HEK293 (cell line): ENCODE measurements at regions not wholly inside any gene's neighbourhood (a gene's known extent, or its start where the extent isn't known, plus 50 kb on each side); places are given as distances from the start of the nearest gene placed in this dataset.

Source experiments
- CTCF ChIA-PET: fragments of 350-600 bp; formaldehyde crosslinking; extraction: SDS; loops from one replicate; lab custom pipeline; 2021; ENCODE audit warnings: antibody characterized with exemption; lab: Yijun Ruan, JAX
- POLR2A ChIA-PET: fragments of 300-600 bp; formaldehyde crosslinking; extraction: SDS; loops from one replicate; lab custom pipeline; 2020; ENCODE audit warnings: antibody characterized with exemption, inconsistent platforms; lab: Yijun Ruan, JAX
- H3K27ac ChIP-seq: fragments of 200-500 bp; sonication (Bioruptor generic); 2 replicates; pipeline ENCODE4 v1.5.1; 2014; ENCODE audit warnings: low read depth, low read length, control low read depth, inconsistent platforms; ENCODE audit errors: extremely low read depth
- H3K36me3 ChIP-seq, 2 experiments: fragments of 200-500 bp in 1 of 2; sonication (Bioruptor generic) in 1 of 2; 1 replicate in 1 of 2; 2 replicates in 1 of 2; pipeline ENCODE4 v1.5.1; 2014 to 2017; ENCODE audit warnings: inconsistent platforms in 2 of 2, low read length in 2 of 2; ENCODE audit not compliant: control insufficient read depth in 2 of 2, insufficient read depth in 1 of 2
- H3K4me1 ChIP-seq: fragments of 200-500 bp; sonication (Bioruptor generic); 2 replicates; pipeline ENCODE4 v1.5.1; 2014; ENCODE audit warnings: mild to moderate bottlenecking, low read length, inconsistent platforms; ENCODE audit not compliant: control insufficient read depth, insufficient read depth
- H3K4me3 ChIP-seq: 2 replicates; pipeline ENCODE4 v1.5.1; 2011; ENCODE audit warnings: low read depth, mild to moderate bottlenecking, control low read depth, low read length, moderate library complexity
- H3K9me3 ChIP-seq: fragments of 200-500 bp; sonication (Bioruptor generic); 2 replicates; pipeline ENCODE4 v1.5.1; 2014; ENCODE audit warnings: low read depth, low read length, inconsistent platforms; ENCODE audit not compliant: control insufficient read depth, insufficient read depth
- AEBP2 ChIP-seq: fragments of 450-650 bp; formaldehyde crosslinking; IDR thresholded peaks from 2 replicates; pipeline ENCODE4 v1.5.1; 2016; ENCODE audit warnings: missing biosample characterization, missing genetic modification characterization, borderline replicate concordance
- BCL11A ChIP-seq: fragments of 450-650 bp; formaldehyde crosslinking; IDR thresholded peaks from 2 replicates; pipeline ENCODE4 v1.5.1; 2016; ENCODE audit warnings: low read depth, missing biosample characterization, missing genetic modification characterization
- ELK4 ChIP-seq: IDR thresholded peaks from 2 replicates; pipeline ENCODE4 v1.6.1; 2011; ENCODE audit warnings: mild to moderate bottlenecking, low read depth, low read length, borderline replicate concordance
- HOXC10 ChIP-seq: sonication (generic); formaldehyde crosslinking; IDR thresholded peaks from 2 replicates; pipeline ENCODE4 v1.8.1; 2023; ENCODE audit warnings: mild to moderate bottlenecking, missing genetic modification reagents
- INSM2 ChIP-seq: fragments of 450-650 bp; formaldehyde crosslinking; IDR thresholded peaks from 2 replicates; pipeline ENCODE4 v1.5.1; 2016; ENCODE audit warnings: missing biosample characterization, missing genetic modification characterization
- MZF1 ChIP-seq: fragments of 450-650 bp; formaldehyde crosslinking; IDR thresholded peaks from 2 replicates; pipeline ENCODE4 v1.5.1; 2017; ENCODE audit warnings: missing biosample characterization, missing genetic modification characterization, borderline replicate concordance
- PATZ1 ChIP-seq: fragments of 450-650 bp; formaldehyde crosslinking; IDR thresholded peaks from 2 replicates; pipeline ENCODE4 v1.5.1; 2016; ENCODE audit warnings: missing biosample characterization, missing genetic modification characterization
- REST ChIP-seq: fragments of 450-650 bp; formaldehyde crosslinking; IDR thresholded peaks from 2 replicates; pipeline ENCODE4 v1.5.1; 2016; ENCODE audit warnings: missing biosample characterization, missing genetic modification characterization
- ZBTB17 ChIP-seq: fragments of 450-650 bp; formaldehyde crosslinking; IDR thresholded peaks from 2 replicates; pipeline ENCODE4 v1.5.1; 2016; ENCODE audit warnings: missing biosample characterization, missing genetic modification characterization
- ZFP69B ChIP-seq: fragments of 450-650 bp; formaldehyde crosslinking; IDR thresholded peaks from 2 replicates; pipeline ENCODE4 v1.5.1; 2016; ENCODE audit warnings: missing biosample characterization, missing genetic modification characterization
- ZNF121 ChIP-seq: fragments of 450-650 bp; formaldehyde crosslinking; IDR thresholded peaks from 2 replicates; pipeline ENCODE4 v1.5.1; 2016; ENCODE audit warnings: missing biosample characterization, missing genetic modification characterization
- ZNF133 ChIP-seq: fragments of 450-650 bp; formaldehyde crosslinking; IDR thresholded peaks from 2 replicates; pipeline ENCODE4 v1.5.1; 2016; ENCODE audit warnings: missing biosample characterization, missing genetic modification characterization
- ZNF140 ChIP-seq: fragments of 450-650 bp; formaldehyde crosslinking; IDR thresholded peaks from 2 replicates; pipeline ENCODE4 v1.5.1; 2016; ENCODE audit warnings: missing biosample characterization, missing genetic modification characterization
- ZNF184 ChIP-seq: fragments of 450-650 bp; IDR thresholded peaks from 2 replicates; pipeline ENCODE4 v1.5.1; 2018; ENCODE audit warnings: missing biosample characterization, mild to moderate bottlenecking, missing genetic modification characterization
- ZNF239 ChIP-seq: fragments of 450-650 bp; formaldehyde crosslinking; IDR thresholded peaks from 2 replicates; pipeline ENCODE4 v1.5.1; 2016; ENCODE audit warnings: missing biosample characterization, missing genetic modification characterization
- ZNF248 ChIP-seq: fragments of 450-650 bp; formaldehyde crosslinking; IDR thresholded peaks from 2 replicates; pipeline ENCODE4 v1.5.1; 2017; ENCODE audit warnings: missing biosample characterization, missing genetic modification characterization
- ZNF335 ChIP-seq: fragments of 450-650 bp; formaldehyde crosslinking; conservative IDR thresholded peaks from 2 replicates; pipeline ENCODE4 v1.5.1; 2016; ENCODE audit warnings: missing biosample characterization, missing genetic modification characterization
- ZNF37A ChIP-seq: fragments of 450-650 bp; IDR thresholded peaks from 2 replicates; pipeline ENCODE4 v1.5.1; 2018; ENCODE audit warnings: missing biosample characterization, missing genetic modification characterization
- ZNF416 ChIP-seq: fragments of 450-650 bp; formaldehyde crosslinking; IDR thresholded peaks from 2 replicates; pipeline ENCODE4 v1.5.1; 2016; ENCODE audit warnings: missing biosample characterization, missing genetic modification characterization
- ZNF488 ChIP-seq: fragments of 450-650 bp; formaldehyde crosslinking; IDR thresholded peaks from 2 replicates; pipeline ENCODE4 v1.5.1; 2016; ENCODE audit warnings: missing biosample characterization, missing genetic modification characterization
- ZNF530 ChIP-seq: fragments of 450-650 bp; formaldehyde crosslinking; IDR thresholded peaks from 2 replicates; pipeline ENCODE4 v1.5.1; 2016; ENCODE audit warnings: low read depth, missing biosample characterization, missing genetic modification characterization
- ZNF544 ChIP-seq: fragments of 450-650 bp; formaldehyde crosslinking; IDR thresholded peaks from 2 replicates; pipeline ENCODE4 v1.5.0; 2017; ENCODE audit warnings: missing biosample characterization, missing genetic modification characterization
- ZNF571 ChIP-seq: fragments of 450-650 bp; formaldehyde crosslinking; IDR thresholded peaks from 2 replicates; pipeline ENCODE4 v1.5.0; 2017; ENCODE audit warnings: missing biosample characterization, missing genetic modification characterization
- ZNF621 ChIP-seq: fragments of 450-650 bp; formaldehyde crosslinking; IDR thresholded peaks from 2 replicates; pipeline ENCODE4 v1.5.1; 2017; ENCODE audit warnings: missing biosample characterization, missing genetic modification characterization
- ZNF639 ChIP-seq: fragments of 450-650 bp; formaldehyde crosslinking; IDR thresholded peaks from 2 replicates; pipeline ENCODE4 v1.5.1; 2016; ENCODE audit warnings: missing biosample characterization, missing genetic modification characterization
- ZNF785 ChIP-seq: fragments of 450-650 bp; formaldehyde crosslinking; IDR thresholded peaks from 2 replicates; pipeline ENCODE4 v1.5.1; 2016; ENCODE audit warnings: missing biosample characterization, missing genetic modification characterization

- POLR2A ChIA-PET: no interaction called here
- H3K4me3 ChIP-seq: no peak overlapping the region
- no peaks in the 10 kb centered on the region for H3K9me3 ChIP-seq
- no peak overlapping the region for H3K27ac ChIP-seq
- TF ChIP-seq ZNF621 (tag by site-specific recombination): no peak
- TF ChIP-seq ZNF488 (tag by site-specific recombination): no peak
- TF ChIP-seq PATZ1 (tag by site-specific recombination): no peak
- no peak for TF ChIP-seq ZNF544 (tag by site-specific recombination)
- TF ChIP-seq ZNF184 (tag by site-specific recombination): no peak
- no peak for TF ChIP-seq ZNF121 (tag by site-specific recombination)
- TF ChIP-seq ZNF239 (tag by site-specific recombination): no peak
- no peak for TF ChIP-seq ZNF37A (tag by site-specific recombination)
- no peak for TF ChIP-seq INSM2 (tag by site-specific recombination)
- TF ChIP-seq ZNF785 (tag by site-specific recombination): no peak
- TF ChIP-seq ZFP69B (tag by site-specific recombination): no peak
- no peak for TF ChIP-seq ZNF335
- TF ChIP-seq ZNF530: no peak
- TF ChIP-seq ZNF133 (tag by site-specific recombination): no peak
- TF ChIP-seq AEBP2 (tag by site-specific recombination): no peak
- no peak for TF ChIP-seq HOXC10 (CRISPR knock-in tag)
- TF ChIP-seq BCL11A: no peak
- no peak for TF ChIP-seq ZNF416
- TF ChIP-seq, all 188 proteins: peak for 0
- Histone ChIP-seq H3K36me3 (no peaks in the 10 kb centered on the region), H3K4me1 (no peaks in the 10 kb centered on the region)
- CTCF ChIA-PET: no interaction called here
Observed at GRCh38 chr10:83765731-83766130, 373.6 kb upstream of the GHITM start.

- Histone ChIP-seq H3K36me3 (no peaks in the 10 kb centered on the region), H3K9me3 (no peaks in the 10 kb centered on the region), H3K4me1 (no peaks in the 10 kb centered on the region), H3K4me3 (no peak overlapping the region), H3K27ac (no peak overlapping the region)
- CTCF ChIA-PET: no interaction called here
- POLR2A ChIA-PET: no interaction called here
- TF ChIP-seq MZF1 (no peak), ZBTB17 (tag by site-specific recombination) (no peak), REST (no peak), ZNF571 (tag by site-specific recombination) (no peak), ELK4 (no peak), ZNF248 (tag by site-specific recombination) (no peak), ZNF639 (tag by site-specific recombination) (no peak), ZNF140 (tag by site-specific recombination) (no peak)
Observed at GRCh38 chr10:83769281-83769820, 370.0 kb upstream of the GHITM start.
